Testis (tissue), 2 donors: ENCODE measurements at regions not wholly inside any gene's neighbourhood (a gene's known extent, or its start where the extent isn't known, plus 50 kb on each side); places are given as distances from the start of the nearest gene placed in this dataset.

Source experiments
- DNase-seq: peaks from one replicate; pipeline ENCODE4 v3.0.0-alpha.2; 2019
- H3K27ac ChIP-seq, 2 donors: fragments of 200-600 bp; sonication (generic); one replicate each; pipeline ENCODE4 v1.5.1; 2019
- H3K27me3 ChIP-seq: fragments of 200-600 bp; sonication (generic); one replicate; pipeline ENCODE4 v1.5.1; 2019
- H3K36me3 ChIP-seq: fragments of 200-600 bp; sonication (generic); one replicate; pipeline ENCODE4 v1.5.1; 2017; ENCODE audit warnings: low read depth; ENCODE audit errors: missing control alignments
- H3K4me1 ChIP-seq: fragments of 200-600 bp; sonication (generic); one replicate; pipeline ENCODE4 v1.5.1; 2019
- H3K4me3 ChIP-seq, 2 donors: fragments of 200-600 bp; sonication (generic); one replicate each; pipeline ENCODE4 v1.5.1; 2017 to 2019
- H3K9me3 ChIP-seq: fragments of 200-600 bp; sonication (generic); one replicate; pipeline ENCODE4 v1.5.1; 2017
- CTCF ChIP-seq, 3 experiments: fragments of 450-650 bp in 2 of 3; fragments of 200-600 bp in 1 of 3; sonication (generic) in 1 of 3; IDR thresholded peaks; one replicate each; pipeline ENCODE4 v1.5.1; 2016 to 2019; ENCODE audit warnings: antibody characterized with exemption in 3 of 3, mild to moderate bottlenecking in 2 of 3, moderate library complexity in 1 of 3
- POLR2A ChIP-seq: fragments of 450-650 bp; IDR thresholded peaks from one replicate; pipeline ENCODE4 v1.6.1; 2017; ENCODE audit warnings: antibody characterized with exemption, mild to moderate bottlenecking, moderate library complexity
- WGBS, 2 donors: methylation state at CpG; one replicate each; pipeline ENCODE4 v1.1.5; 2018; 5-methylcytosine and 5-hydroxymethylcytosine counted together
- intact Hi-C: fragments of 100-400 bp; cut with DNase I; formaldehyde crosslinking; loops from one replicate; pipeline ENCODE4 v1.15.1; 2023; ENCODE audit warnings: low total_unique reads

GRCh38 chr18:76672627-76673026 is 149.7 kb upstream of the ZNF236 start:
- peaks cover 7% of the 10 kb centered on the region for H3K4me1 ChIP-seq
- H3K27me3 ChIP-seq = no peaks in the 10 kb centered on the region
- H3K27ac ChIP-seq = no peak overlapping the region
- H3K36me3 ChIP-seq = no peaks in the 10 kb centered on the region
- 51 to 76% methylated on average over 3 of the region's 3 CpGs for WGBS, 2 donors
- DNase-seq = no peak
- no peaks in the 10 kb centered on the region for H3K9me3 ChIP-seq
- intact Hi-C loops = no loop called here
- no peak overlapping the region for H3K4me3 ChIP-seq
- no peak for TF ChIP-seq POLR2A
- TF ChIP-seq CTCF (IDR thresholded peaks at IDR 0.05) = no peak

DNA sequence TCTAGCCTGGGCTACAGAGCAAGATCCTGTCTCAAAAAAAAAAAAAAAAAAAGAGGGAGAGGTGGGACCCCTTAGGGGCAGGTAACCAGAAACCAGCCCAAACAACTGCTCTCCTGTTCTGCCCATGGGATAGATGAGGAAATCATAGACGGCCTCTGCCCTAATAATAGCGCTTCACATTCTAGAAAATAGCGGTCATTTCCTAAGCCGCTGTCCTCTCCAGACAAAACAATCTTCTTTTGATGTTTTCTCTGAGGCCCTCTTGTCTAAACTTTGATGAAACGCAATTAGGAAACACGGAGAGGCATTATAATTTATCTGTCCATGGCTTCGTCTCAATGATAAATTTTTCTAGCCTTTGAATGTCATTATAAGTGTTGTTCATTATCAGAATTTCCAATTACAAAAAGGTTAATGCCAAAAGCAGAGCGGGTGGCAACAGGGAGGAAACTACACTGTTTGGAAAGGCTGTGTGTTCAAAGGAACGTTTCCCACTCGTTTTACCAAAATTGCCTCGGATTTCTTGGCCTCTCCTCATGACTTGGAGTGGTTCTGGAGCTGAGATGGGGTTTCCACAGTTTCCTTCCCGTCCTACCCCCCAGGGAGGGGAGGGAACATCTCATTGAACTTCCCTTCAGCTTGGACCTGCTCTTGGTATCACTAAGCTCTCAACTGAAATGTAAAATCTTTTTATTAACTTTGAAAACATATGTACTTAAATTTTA is 151.6 kb upstream of the ZNF236 start:
- Histone ChIP-seq H3K4me3 (no peak overlapping the region), H3K27ac (peak overlapping the region in 1 of 2 donors; percentile 51), H3K9me3 (no peaks in the 10 kb centered on the region), H3K36me3 (no peaks in the 10 kb centered on the region), H3K4me1 (peaks cover 16% of the 10 kb centered on the region), H3K27me3 (no peaks in the 10 kb centered on the region)
- peak; percentile 55 for DNase-seq
- 47 to 60% methylated on average over 12 of the region's 12 CpGs for WGBS, 2 donors
- TF ChIP-seq POLR2A (no peak), CTCF (IDR thresholded peaks at IDR 0.05) (no peak)
- intact Hi-C loops = no loop called here

GRCh38 chr18:76668546-76668945 is 153.8 kb upstream of the ZNF236 start:
- DNase-seq = no peak
- no peak overlapping the region for H3K4me3 ChIP-seq
- peaks cover 16% of the 10 kb centered on the region for H3K4me1 ChIP-seq
- peak overlapping the region in 1 of 2 donors; percentile 45 for H3K27ac ChIP-seq
- no peaks in the 10 kb centered on the region for H3K36me3 ChIP-seq
- no peaks in the 10 kb centered on the region for H3K27me3 ChIP-seq
- WGBS, 2 donors = 78 to 85% methylated on average over 5 of the region's 5 CpGs
- H3K9me3 ChIP-seq = no peaks in the 10 kb centered on the region
- TF ChIP-seq CTCF (IDR thresholded peaks at IDR 0.05) = no peak
- intact Hi-C loops = no loop called here

DNA sequence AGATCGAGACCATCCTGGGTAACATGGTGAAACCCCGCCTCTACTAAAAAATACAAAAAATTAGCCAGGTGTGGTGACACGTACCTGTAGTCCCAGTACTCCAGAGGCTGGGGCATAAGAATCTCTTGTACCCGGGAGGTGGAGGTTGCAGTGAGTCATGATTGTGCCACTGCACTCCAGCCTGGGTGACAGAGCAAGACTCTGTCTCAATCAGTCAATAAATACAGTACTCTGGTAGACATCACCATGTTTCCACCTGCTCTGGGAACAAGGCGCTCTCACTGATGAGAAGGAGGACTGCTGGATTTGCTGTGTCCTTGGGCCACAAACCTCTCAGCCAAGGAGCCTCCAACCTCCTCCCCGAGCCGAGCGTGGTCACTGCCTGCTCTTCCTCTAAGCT is 154.2 kb upstream of the ZNF236 start:
- Histone ChIP-seq H3K4me1 (peaks cover 16% of the 10 kb centered on the region), H3K36me3 (no peaks in the 10 kb centered on the region), H3K4me3 (no peak overlapping the region), H3K27ac (peak overlapping the region in 1 of 2 donors; percentile 45), H3K27me3 (no peaks in the 10 kb centered on the region), H3K9me3 (no peaks in the 10 kb centered on the region)
- DNase-seq = no peak
- WGBS, 2 donors = 81 to 91% methylated on average over 4 to 8 of the region's 8 CpGs
- intact Hi-C loops = no loop called here
- no peak for TF ChIP-seq CTCF (IDR thresholded peaks at IDR 0.05)
- TF ChIP-seq POLR2A = no peak

DNA sequence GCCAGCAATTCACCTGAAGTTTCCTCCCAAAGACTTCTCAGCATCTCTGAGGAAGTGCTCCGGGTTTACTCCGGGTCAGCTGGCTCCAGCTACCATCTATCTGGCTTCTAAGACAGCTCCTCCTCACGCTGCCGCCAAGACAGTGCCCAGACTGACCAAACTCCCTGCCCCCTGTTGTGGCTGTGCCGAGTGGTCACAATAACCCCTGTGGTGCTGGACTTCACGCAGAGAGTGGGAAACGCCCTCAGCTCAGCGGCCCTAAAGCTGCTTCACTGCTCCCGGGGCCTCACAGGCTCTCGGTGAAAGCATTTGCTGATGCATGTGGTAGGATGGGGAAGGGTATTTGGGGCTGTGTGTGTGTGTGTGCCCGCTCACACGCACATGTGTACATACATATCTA is 154.8 kb upstream of the ZNF236 start:
- H3K27me3 ChIP-seq = no peaks in the 10 kb centered on the region
- WGBS, 2 donors = 78 to 79% methylated on average over 10 to 12 of the region's 12 CpGs
- TF ChIP-seq CTCF (IDR thresholded peaks at IDR 0.05) = no peak
- no peak for TF ChIP-seq POLR2A
- no peaks in the 10 kb centered on the region for H3K36me3 ChIP-seq
- H3K4me1 ChIP-seq = peaks cover 16% of the 10 kb centered on the region
- intact Hi-C loops = no loop called here
- no peak for DNase-seq
- no peak overlapping the region for H3K27ac ChIP-seq
- no peaks in the 10 kb centered on the region for H3K9me3 ChIP-seq
- no peak overlapping the region for H3K4me3 ChIP-seq
